Activated naive CD8-positive, alpha-beta T cell treated with anti-CD3 and anti-CD28 coated beads, Interleukin-2, amount 10 ng/mL, durations not matched to agents 7 days and 5 days (primary cell): ENCODE measurements at regions not wholly inside any gene's neighbourhood (a gene's known extent, or its start where the extent isn't known, plus 50 kb on each side); places are given as distances from the start of the nearest gene placed in this dataset.
A peak's percentile ranks its signal among the peaks of the same experiment; 100 is the strongest.
"Not testable (repeated sequence)": the region's sequence is repeated elsewhere in the genome, so short reads cannot be mapped to it uniquely, and the experiment has no call there.

Experiments
- ATAC-seq: fragments of 150-1000 bp; cut with Tn5 transposase; one replicate; pipeline ENCODE4 v1.10.0; 2021; ENCODE audit warnings: low read depth, moderate library complexity
- POLR2A ChIA-PET: fragments of 350-600 bp; sonication (Branson Sonifier 250); formaldehyde crosslinking; loops from one replicate; lab custom pipeline; 2021; ENCODE audit warnings: antibody characterized with exemption; lab: Charles Lee
- DNase-seq: peaks from one replicate; pipeline ENCODE4 v3.0.0; 2021
- H3K27ac Mint-ChIP-seq: one replicate; pipeline ENCODE4 v1.8.0; 2022; ENCODE audit warnings: mild to moderate bottlenecking, mixed read lengths
- H3K27me3 Mint-ChIP-seq: one replicate; pipeline ENCODE4 v1.8.0; 2022; ENCODE audit warnings: mild to moderate bottlenecking, moderate library complexity, mixed read lengths
- H3K36me3 Mint-ChIP-seq: one replicate; pipeline ENCODE4 v1.8.0; 2021; ENCODE audit warnings: mild to moderate bottlenecking, mixed read lengths
- H3K4me1 Mint-ChIP-seq: one replicate; pipeline ENCODE4 v1.8.0; 2021; ENCODE audit warnings: mixed read lengths
- H3K4me3 Mint-ChIP-seq: one replicate; pipeline ENCODE4 v1.8.0; 2022; ENCODE audit warnings: mild to moderate bottlenecking, moderate library complexity, mixed read lengths
- H3K9me3 Mint-ChIP-seq: one replicate; pipeline ENCODE4 v1.8.0; 2021; ENCODE audit warnings: mixed read lengths

GRCh38 chr14:82676403-82676802, 1142.8 kb upstream of the SEL1L start:
- POLR2A ChIA-PET: no interaction called here
- Mint-ChIP-seq H3K4me3 (no peak overlapping the region), H3K9me3 (peaks cover 4% of the 10 kb centered on the region), H3K27ac (no peak overlapping the region), H3K36me3 (no peaks in the 10 kb centered on the region), H3K27me3 (no peaks in the 10 kb centered on the region), H3K4me1 (no peaks in the 10 kb centered on the region)
- no peak for ATAC-seq
- no peak for DNase-seq

- ATAC-seq: no peak
- no peak overlapping the region for H3K4me3 Mint-ChIP-seq
- H3K27ac Mint-ChIP-seq: no peak overlapping the region
- no peaks in the 10 kb centered on the region for H3K27me3 Mint-ChIP-seq
- no peaks in the 10 kb centered on the region for H3K9me3 Mint-ChIP-seq
- H3K4me1 Mint-ChIP-seq: no peaks in the 10 kb centered on the region
- POLR2A ChIA-PET: no interaction called here
- no peak for DNase-seq
- H3K36me3 Mint-ChIP-seq: no peaks in the 10 kb centered on the region
Measured at GRCh38 chr14:82689948-82690347, 1156.3 kb upstream of the SEL1L start.

GRCh38 chr14:82691191-82691590, 1157.5 kb upstream of the SEL1L start:
- H3K36me3 Mint-ChIP-seq, H3K4me1 Mint-ChIP-seq, H3K9me3 Mint-ChIP-seq, ATAC-seq, DNase-seq, H3K27me3 Mint-ChIP-seq, POLR2A ChIA-PET, H3K4me3 Mint-ChIP-seq, H3K27ac Mint-ChIP-seq: not testable (repeated sequence)

- no peaks in the 10 kb centered on the region for H3K9me3 Mint-ChIP-seq
- POLR2A ChIA-PET: no interaction called here
- H3K27ac Mint-ChIP-seq: no peak overlapping the region
- H3K4me1 Mint-ChIP-seq: no peaks in the 10 kb centered on the region
- H3K27me3 Mint-ChIP-seq: no peaks in the 10 kb centered on the region
- DNase-seq: no peak
- no peak overlapping the region for H3K4me3 Mint-ChIP-seq
- ATAC-seq: no peak
- no peaks in the 10 kb centered on the region for H3K36me3 Mint-ChIP-seq
Measured at GRCh38 chr14:82694820-82695219, 1161.2 kb upstream of the SEL1L start.

GRCh38 chr14:82704218-82704617, 1170.6 kb upstream of the SEL1L start:
- no peak for DNase-seq
- Mint-ChIP-seq H3K27me3 (no peaks in the 10 kb centered on the region), H3K4me3 (no peak overlapping the region), H3K4me1 (no peaks in the 10 kb centered on the region), H3K9me3 (peaks cover 9% of the 10 kb centered on the region), H3K36me3 (no peaks in the 10 kb centered on the region), H3K27ac (no peak overlapping the region)
- ATAC-seq: no peak
- POLR2A ChIA-PET: no interaction called here

GRCh38 chr14:82710267-82710841, 1176.7 kb upstream of the SEL1L start:
- Mint-ChIP-seq H3K27ac (no peak overlapping the region), H3K4me3 (no peak overlapping the region), H3K4me1 (no peaks in the 10 kb centered on the region), H3K9me3 (no peaks in the 10 kb centered on the region), H3K36me3 (no peaks in the 10 kb centered on the region), H3K27me3 (no peaks in the 10 kb centered on the region)
- ATAC-seq: no peak
- POLR2A ChIA-PET: no interaction called here
- peak; percentile 28 for DNase-seq

GRCh38 chr14:82719617-82720016, 1186.0 kb upstream of the SEL1L start:
- H3K27ac Mint-ChIP-seq: no peak overlapping the region
- POLR2A ChIA-PET: no interaction called here
- H3K4me3 Mint-ChIP-seq: no peak overlapping the region
- no peak for ATAC-seq
- peaks cover under 1% of the 10 kb centered on the region for H3K9me3 Mint-ChIP-seq
- no peaks in the 10 kb centered on the region for H3K4me1 Mint-ChIP-seq
- H3K36me3 Mint-ChIP-seq: no peaks in the 10 kb centered on the region
- DNase-seq: no peak
- no peaks in the 10 kb centered on the region for H3K27me3 Mint-ChIP-seq

- peaks cover 8% of the 10 kb centered on the region for H3K9me3 Mint-ChIP-seq
- POLR2A ChIA-PET: no interaction called here
- DNase-seq: no peak
- ATAC-seq: no peak
- H3K27me3 Mint-ChIP-seq: no peaks in the 10 kb centered on the region
- no peaks in the 10 kb centered on the region for H3K36me3 Mint-ChIP-seq
- no peaks in the 10 kb centered on the region for H3K4me1 Mint-ChIP-seq
- H3K4me3 Mint-ChIP-seq: no peak overlapping the region
- no peak overlapping the region for H3K27ac Mint-ChIP-seq
Measured at GRCh38 chr14:82720431-82720830, 1186.8 kb upstream of the SEL1L start.

- Mint-ChIP-seq H3K9me3 (peaks cover 8% of the 10 kb centered on the region), H3K4me1 (no peaks in the 10 kb centered on the region), H3K27me3 (no peaks in the 10 kb centered on the region), H3K4me3 (no peak overlapping the region), H3K27ac (no peak overlapping the region), H3K36me3 (no peaks in the 10 kb centered on the region)
- DNase-seq (no peak), ATAC-seq (no peak)
- POLR2A ChIA-PET: no interaction called here
Measured at GRCh38 chr14:82720946-82721345, 1187.3 kb upstream of the SEL1L start.

GRCh38 chr14:82724316-82724715, 1190.7 kb upstream of the SEL1L start:
- no peaks in the 10 kb centered on the region for H3K4me1 Mint-ChIP-seq
- POLR2A ChIA-PET: no interaction called here
- no peaks in the 10 kb centered on the region for H3K36me3 Mint-ChIP-seq
- peaks cover 8% of the 10 kb centered on the region for H3K9me3 Mint-ChIP-seq
- DNase-seq: no peak
- no peak overlapping the region for H3K4me3 Mint-ChIP-seq
- no peak for ATAC-seq
- no peaks in the 10 kb centered on the region for H3K27me3 Mint-ChIP-seq
- no peak overlapping the region for H3K27ac Mint-ChIP-seq

- no peaks in the 10 kb centered on the region for H3K27me3 Mint-ChIP-seq
- ATAC-seq: no peak
Measured at GRCh38 chr14:82725213-82725612, 1191.6 kb upstream of the SEL1L start.

GRCh38 chr14:82731526-82731925, 1197.9 kb upstream of the SEL1L start:
- POLR2A ChIA-PET: no interaction called here
- Mint-ChIP-seq H3K4me1 (no peaks in the 10 kb centered on the region), H3K9me3 (no peaks in the 10 kb centered on the region), H3K27ac (no peak overlapping the region), H3K36me3 (no peaks in the 10 kb centered on the region), H3K4me3 (no peak overlapping the region), H3K27me3 (no peaks in the 10 kb centered on the region)
- no peak for DNase-seq
- no peak for ATAC-seq

More at GRCh38 chr14:82725213-82725612, 1191.6 kb upstream of the SEL1L start:
- H3K27ac Mint-ChIP-seq: no peak overlapping the region
- peaks cover 8% of the 10 kb centered on the region for H3K9me3 Mint-ChIP-seq
- H3K4me3 Mint-ChIP-seq: no peak overlapping the region
- no peak for DNase-seq
- H3K36me3 Mint-ChIP-seq: no peaks in the 10 kb centered on the region
- H3K4me1 Mint-ChIP-seq: no peaks in the 10 kb centered on the region
- POLR2A ChIA-PET: no interaction called here

GRCh38 chr14:82740547-82740946, 1206.9 kb upstream of the SEL1L start:
- Mint-ChIP-seq H3K4me3 (no peak overlapping the region), H3K9me3 (peaks cover 2% of the 10 kb centered on the region), H3K4me1 (no peaks in the 10 kb centered on the region), H3K27ac (no peak overlapping the region), H3K36me3 (no peaks in the 10 kb centered on the region), H3K27me3 (no peaks in the 10 kb centered on the region)
- ATAC-seq (no peak), DNase-seq (no peak)
- POLR2A ChIA-PET: no interaction called here

- no peaks in the 10 kb centered on the region for H3K27me3 Mint-ChIP-seq
- DNase-seq (no peak), ATAC-seq (no peak)
- no peak overlapping the region for H3K27ac Mint-ChIP-seq
- H3K36me3 Mint-ChIP-seq: no peaks in the 10 kb centered on the region
- H3K4me1 Mint-ChIP-seq: no peaks in the 10 kb centered on the region
- POLR2A ChIA-PET: no interaction called here
- no peak overlapping the region for H3K4me3 Mint-ChIP-seq
- peaks cover 3% of the 10 kb centered on the region for H3K9me3 Mint-ChIP-seq
Measured at GRCh38 chr14:82755476-82755875, 1221.8 kb upstream of the SEL1L start.

GRCh38 chr14:82755923-82756322, 1222.3 kb upstream of the SEL1L start:
- Mint-ChIP-seq H3K36me3 (no peaks in the 10 kb centered on the region), H3K9me3 (peaks cover 3% of the 10 kb centered on the region), H3K4me3 (no peak overlapping the region), H3K4me1 (no peaks in the 10 kb centered on the region), H3K27ac (no peak overlapping the region), H3K27me3 (no peaks in the 10 kb centered on the region)
- POLR2A ChIA-PET: no interaction called here
- ATAC-seq (no peak), DNase-seq (no peak)
